SK-N-SH (cell line): ENCODE measurements at regions not wholly inside any gene's neighbourhood (a gene's known extent, or its start where the extent isn't known, plus 50 kb on each side); places are given as distances from the start of the nearest gene placed in this dataset.

Experiments
- CTCF ChIA-PET: fragments of 300-600, 350-600 bp; formaldehyde crosslinking; extraction: SDS; loops from one replicate; lab custom pipeline; 2021; lab: Yijun Ruan, JAX
- POLR2A ChIA-PET: fragments of 350-600 bp; sonication (Branson Sonifier 250); formaldehyde crosslinking; extraction: SDS; loops from one replicate; lab custom pipeline; 2020; ENCODE audit warnings: antibody characterized with exemption, inconsistent platforms; lab: Yijun Ruan, JAX
- DNase-seq: peaks from one replicate; pipeline ENCODE4 v3.0.0; 2012
- H2AFZ ChIP-seq: fragments of 200-600 bp; sonication (generic); 2 replicates; pipeline ENCODE4 v1.8.1; 2016; ENCODE audit warnings: antibody characterized with exemption, mild to moderate bottlenecking, low read depth
- H3F3A ChIP-seq: fragments of 200-600 bp; sonication (generic); replicated peaks from 2 replicates; pipeline ENCODE3; 2016; ENCODE audit warnings: antibody characterized with exemption, mild to moderate bottlenecking; ENCODE audit not compliant: insufficient read depth
- H3K27ac ChIP-seq, 2 experiments: fragments of 200-500 bp in 1 of 2; fragments of 200-600 bp in 1 of 2; sonication (Bioruptor generic) in 1 of 2; sonication (generic), shearing (Covaris generic) in 1 of 2; 2 replicates each; pipeline versions ENCODE4 v1.5.1 to v1.6.1; 2014 to 2016; ENCODE audit warnings: low read depth in 2 of 2, inconsistent platforms in 1 of 2, low read length in 1 of 2, mild to moderate bottlenecking in 1 of 2, mixed read lengths in 1 of 2
- H3K27me3 ChIP-seq: fragments of 200-600 bp; sonication (generic), shearing (Covaris generic); 2 replicates; pipeline ENCODE4 v1.6.1; 2016; ENCODE audit warnings: mixed run types; ENCODE audit not compliant: insufficient read depth
- H3K36me3 ChIP-seq, 2 experiments: fragments of 200-500 bp in 1 of 2; fragments of 200-600 bp in 1 of 2; sonication (Bioruptor generic) in 1 of 2; sonication (generic) in 1 of 2; replicated peaks in 1 of 2; 2 replicates each; pipeline versions ENCODE3 to v1.5.1; 2014 to 2016; ENCODE audit warnings: low read length in 1 of 2, mild to moderate bottlenecking in 1 of 2; ENCODE audit not compliant: insufficient read depth in 2 of 2, control insufficient read depth in 1 of 2
- H3K4me1 ChIP-seq, 2 experiments: fragments of 200-500 bp in 1 of 2; fragments of 200-600 bp in 1 of 2; sonication (Bioruptor generic) in 1 of 2; sonication (generic), shearing (Covaris generic) in 1 of 2; 2 replicates each; pipeline versions ENCODE4 v1.5.1 to v1.6.1; 2014 to 2016; ENCODE audit warnings: low read depth in 1 of 2, low read length in 1 of 2, mixed run types in 1 of 2; ENCODE audit not compliant: insufficient read depth in 2 of 2, control insufficient read depth in 1 of 2
- H3K4me2 ChIP-seq: fragments of 200-600 bp; sonication (generic), shearing (Covaris generic); 2 replicates; pipeline ENCODE4 v1.6.1; 2017; ENCODE audit warnings: mixed run types
- H3K4me3 ChIP-seq, 2 experiments: fragments of 200-500 bp in 1 of 2; fragments of 200-600 bp in 1 of 2; sonication (Bioruptor generic) in 1 of 2; sonication (generic), shearing (Covaris generic) in 1 of 2; 2 replicates each; pipeline versions ENCODE4 v1.5.1 to v1.8.1; 2014 to 2016; ENCODE audit warnings: low read depth in 2 of 2, inconsistent platforms in 1 of 2, low read length in 1 of 2, mild to moderate bottlenecking in 1 of 2, mixed read lengths in 1 of 2, moderate library complexity in 1 of 2
- H3K79me2 ChIP-seq: fragments of 200-600 bp; sonication (generic); 2 replicates; pipeline ENCODE4 v1.8.1; 2017; ENCODE audit warnings: mild to moderate bottlenecking; ENCODE audit not compliant: insufficient read depth
- H3K9ac ChIP-seq: fragments of 200-600 bp; sonication (generic); 2 replicates; pipeline ENCODE4 v1.6.1; 2017; ENCODE audit warnings: mixed run types
- H3K9me2 ChIP-seq: fragments of 200-600 bp; sonication (generic); 2 replicates; pipeline ENCODE4 v1.6.1; 2017; ENCODE audit warnings: mixed run types
- H3K9me3 ChIP-seq: fragments of 200-600 bp; sonication (generic); 2 replicates; pipeline ENCODE4 v1.6.1; 2017; ENCODE audit warnings: mixed run types, mild to moderate bottlenecking, moderate library complexity
- H4K20me1 ChIP-seq: fragments of 200-600 bp; sonication (generic); 2 replicates; pipeline ENCODE4 v1.6.1; 2017; ENCODE audit warnings: mild to moderate bottlenecking, mixed run types; ENCODE audit not compliant: insufficient read depth
- FOSL2 ChIP-seq: IDR thresholded peaks from 2 replicates; pipeline ENCODE4 v1.4.0; 2012; ENCODE audit warnings: low read depth, mild to moderate bottlenecking, moderate library complexity, borderline replicate concordance
- GABPA ChIP-seq: IDR thresholded peaks from 2 replicates; pipeline ENCODE4 v1.4.0; 2012; ENCODE audit warnings: low read depth, mild to moderate bottlenecking
- JUND ChIP-seq: IDR thresholded peaks from 2 replicates; pipeline ENCODE4 v1.4.0; 2012
- MEF2A ChIP-seq: IDR thresholded peaks from 2 replicates; pipeline ENCODE4 v1.4.0; 2012; ENCODE audit warnings: low read depth, borderline replicate concordance
- MXI1 ChIP-seq: IDR thresholded peaks from 2 replicates; pipeline ENCODE4 v1.6.1; 2012; ENCODE audit warnings: mild to moderate bottlenecking, low read depth, low read length, improper control_type of control experiment
- POLR2AphosphoS5 ChIP-seq: IDR thresholded peaks from 2 replicates; pipeline ENCODE4 v1.6.1; 2012; ENCODE audit warnings: low read depth, low read length
- RCOR1 ChIP-seq: fragments of 150-350 bp; IDR thresholded peaks from 2 replicates; pipeline ENCODE4 v1.6.1; 2017; ENCODE audit warnings: antibody characterized with exemption, low read length
- RFX5 ChIP-seq: IDR thresholded peaks from 2 replicates; pipeline ENCODE4 v1.6.1; 2012; ENCODE audit warnings: mild to moderate bottlenecking, improper control_type of control experiment, low read length
- RXRA ChIP-seq: IDR thresholded peaks from 2 replicates; pipeline ENCODE4 v1.4.0; 2012; ENCODE audit warnings: low read depth, mild to moderate bottlenecking, borderline replicate concordance
- SIN3A ChIP-seq: IDR thresholded peaks from 2 replicates; pipeline ENCODE4 v1.6.1; 2012; ENCODE audit warnings: low read depth, mild to moderate bottlenecking, low read length, moderate library complexity, borderline replicate concordance
- YY1 ChIP-seq: IDR thresholded peaks from 2 replicates; pipeline ENCODE4 v1.4.0; 2012; ENCODE audit warnings: low read depth, mild to moderate bottlenecking
- WGBS: methylation state at CpG from one replicate; pipeline ENCODE4 v1.1.6; 2017; ENCODE audit warnings: low lambda C conversion rate; 5-methylcytosine and 5-hydroxymethylcytosine counted together
- TF ChIP-seq, protein P1 (sequence below): IDR thresholded peaks from 2 replicates; pipeline ENCODE4 v1.4.0; 2012; ENCODE audit warnings: low read depth
- TF ChIP-seq, protein P2 (sequence below): IDR thresholded peaks from 2 replicates; pipeline ENCODE4; 2012

DNA sequence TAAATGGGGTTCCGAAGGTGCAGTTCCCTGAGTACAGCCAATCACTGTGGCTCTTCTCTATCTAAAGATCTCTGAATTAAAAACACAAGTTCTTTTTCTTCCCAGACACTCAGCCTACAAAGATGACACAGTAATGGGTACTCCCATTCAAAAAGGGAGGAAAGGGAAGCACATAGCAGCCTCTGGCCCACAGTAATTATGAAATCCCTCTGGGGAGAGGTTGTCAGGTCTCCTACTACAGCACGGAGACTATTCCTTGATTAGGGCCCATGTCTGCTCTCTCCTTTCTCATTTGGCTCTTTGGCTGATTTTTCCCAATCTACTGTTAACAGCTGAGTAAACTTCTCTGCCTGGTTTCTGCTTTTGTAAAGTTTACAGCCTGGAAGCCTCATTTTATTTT lies 62.0 kb upstream of the RANBP3L start (continued):
- TF ChIP-seq RFX5, result no peak
- TF ChIP-seq, protein P1, sequence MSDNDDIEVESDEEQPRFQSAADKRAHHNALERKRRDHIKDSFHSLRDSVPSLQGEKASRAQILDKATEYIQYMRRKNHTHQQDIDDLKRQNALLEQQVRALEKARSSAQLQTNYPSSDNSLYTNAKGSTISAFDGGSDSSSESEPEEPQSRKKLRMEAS, result no peak

DNA sequence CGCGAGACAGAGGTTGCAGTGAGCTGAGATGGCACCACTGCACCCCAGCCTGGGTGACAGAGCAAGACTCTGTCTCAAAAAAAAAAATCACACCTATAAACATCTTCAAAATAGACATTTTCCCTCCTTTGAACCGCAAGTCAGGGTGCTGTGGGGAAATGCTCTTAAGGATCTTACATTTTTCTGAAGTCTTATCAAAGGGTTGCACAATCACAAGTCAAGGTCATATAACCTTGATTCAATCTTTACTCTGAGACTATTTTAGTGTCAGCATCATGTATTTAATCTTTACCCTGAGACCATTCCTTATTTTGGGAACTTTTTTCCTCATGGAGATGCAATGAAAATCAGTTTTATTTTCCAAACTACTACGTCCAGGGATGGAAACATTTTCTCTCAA lies 62.8 kb upstream of the RANBP3L start:
- 34% methylated on average over 4 of the region's 4 CpGs for WGBS
- H3K9me3 ChIP-seq, result no peaks in the 10 kb centered on the region
- no peak overlapping the region for H3K9ac ChIP-seq
- H3K79me2 ChIP-seq, result no peaks in the 10 kb centered on the region
- no peaks in the 10 kb centered on the region for H4K20me1 ChIP-seq
- no peak overlapping the region for H3K27ac ChIP-seq
- ChIA-PET POLR2A (no interaction called here), CTCF (no interaction called here)
- H2AFZ ChIP-seq, result no peak overlapping the region
- no peaks in the 10 kb centered on the region for H3K9me2 ChIP-seq
- H3K4me2 ChIP-seq, result no peak overlapping the region
- DNase-seq, result no peak
- H3F3A ChIP-seq, result no peaks in the 10 kb centered on the region
- no peaks in the 10 kb centered on the region for H3K4me1 ChIP-seq
- H3K4me3 ChIP-seq, result no peak overlapping the region
- TF ChIP-seq YY1 (no peak), MXI1 (no peak), SIN3A (no peak), RXRA (no peak), RCOR1 (no peak), FOSL2 (no peak), POLR2AphosphoS5 (no peak), GABPA (no peak), JUND (no peak)
- TF ChIP-seq, protein P2, sequence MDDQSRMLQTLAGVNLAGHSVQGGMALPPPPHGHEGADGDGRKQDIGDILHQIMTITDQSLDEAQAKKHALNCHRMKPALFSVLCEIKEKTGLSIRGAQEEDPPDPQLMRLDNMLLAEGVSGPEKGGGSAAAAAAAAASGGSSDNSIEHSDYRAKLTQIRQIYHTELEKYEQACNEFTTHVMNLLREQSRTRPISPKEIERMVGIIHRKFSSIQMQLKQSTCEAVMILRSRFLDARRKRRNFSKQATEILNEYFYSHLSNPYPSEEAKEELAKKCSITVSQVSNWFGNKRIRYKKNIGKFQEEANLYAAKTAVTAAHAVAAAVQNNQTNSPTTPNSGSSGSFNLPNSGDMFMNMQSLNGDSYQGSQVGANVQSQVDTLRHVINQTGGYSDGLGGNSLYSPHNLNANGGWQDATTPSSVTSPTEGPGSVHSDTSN, result no peak
- no peaks in the 10 kb centered on the region for H3K36me3 ChIP-seq
- no peaks in the 10 kb centered on the region for H3K27me3 ChIP-seq

DNA sequence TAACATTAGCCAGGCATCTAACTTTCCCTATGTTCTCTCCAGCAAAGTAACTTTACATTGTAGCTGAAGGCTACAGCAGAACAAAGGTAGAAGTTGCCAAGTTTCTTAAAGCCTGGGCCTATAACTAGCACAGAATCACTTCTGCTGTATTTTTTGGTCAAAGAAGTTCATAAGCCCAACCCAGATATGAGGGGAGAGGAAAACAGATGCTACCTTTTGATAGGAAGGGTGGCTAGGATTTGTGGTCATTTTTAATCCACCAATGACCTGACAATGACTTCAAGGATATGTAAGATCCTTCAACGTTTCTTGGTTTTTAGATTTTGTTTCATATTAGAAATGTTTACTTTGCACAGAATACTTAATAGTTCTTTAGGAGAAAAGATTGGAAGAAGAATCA lies 64.2 kb upstream of the RANBP3L start:
- H4K20me1 ChIP-seq, result no peaks in the 10 kb centered on the region
- 4% methylated on average over 1 of the region's 1 CpG for WGBS
- H3K4me2 ChIP-seq, result no peak overlapping the region
- no peaks in the 10 kb centered on the region for H3K79me2 ChIP-seq
- H3K27ac ChIP-seq, result no peak overlapping the region
- H3F3A ChIP-seq, result no peaks in the 10 kb centered on the region
- no peaks in the 10 kb centered on the region for H3K9me2 ChIP-seq
- ChIA-PET CTCF (no interaction called here), POLR2A (no interaction called here)
- no peak for DNase-seq
- H3K9me3 ChIP-seq, result no peaks in the 10 kb centered on the region
- H3K4me3 ChIP-seq, result no peak overlapping the region
- no peak for TF ChIP-seq MEF2A
- H2AFZ ChIP-seq, result no peak overlapping the region
- H3K36me3 ChIP-seq, result no peaks in the 10 kb centered on the region
- no peaks in the 10 kb centered on the region for H3K4me1 ChIP-seq
- no peaks in the 10 kb centered on the region for H3K27me3 ChIP-seq
- no peak overlapping the region for H3K9ac ChIP-seq
